HG03571 (cell line): ENCODE measurements at regions not wholly inside any gene's neighbourhood (a gene's known extent, or its start where the extent isn't known, plus 50 kb on each side); places are given as distances from the start of the nearest gene placed in this dataset.

Experiments
- ATAC-seq: cut with Tn5 transposase; IDR thresholded peaks from one replicate; pipeline ENCODE4 v1.9.1; 2021; ENCODE audit not compliant: unreplicated experiment

DNA sequence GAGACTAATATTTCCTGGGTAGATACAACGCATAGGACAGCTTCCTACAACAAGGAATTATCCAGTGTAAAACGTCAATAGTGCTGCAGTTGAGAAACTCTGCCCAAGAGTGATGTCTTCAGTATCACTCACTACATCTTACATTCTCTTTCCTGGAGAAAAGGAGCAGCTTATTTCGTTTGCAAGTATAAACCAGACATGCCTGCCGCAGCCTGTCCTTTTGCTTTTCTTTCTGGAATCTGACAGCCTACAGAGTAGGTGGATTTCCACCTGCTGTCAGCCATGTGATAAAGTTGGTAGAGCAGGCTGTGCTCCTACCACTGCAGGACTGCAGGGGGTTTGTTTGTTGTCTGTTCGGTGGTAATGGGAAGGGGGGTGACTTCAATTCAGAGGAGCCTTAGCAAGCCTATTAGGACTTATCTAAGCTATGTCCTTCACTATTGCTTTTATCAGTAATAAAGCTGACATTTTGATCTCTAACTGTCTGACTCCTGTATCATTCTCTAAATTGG lies 439.1 kb downstream of the GRB14 start:
- no peak for ATAC-seq

DNA sequence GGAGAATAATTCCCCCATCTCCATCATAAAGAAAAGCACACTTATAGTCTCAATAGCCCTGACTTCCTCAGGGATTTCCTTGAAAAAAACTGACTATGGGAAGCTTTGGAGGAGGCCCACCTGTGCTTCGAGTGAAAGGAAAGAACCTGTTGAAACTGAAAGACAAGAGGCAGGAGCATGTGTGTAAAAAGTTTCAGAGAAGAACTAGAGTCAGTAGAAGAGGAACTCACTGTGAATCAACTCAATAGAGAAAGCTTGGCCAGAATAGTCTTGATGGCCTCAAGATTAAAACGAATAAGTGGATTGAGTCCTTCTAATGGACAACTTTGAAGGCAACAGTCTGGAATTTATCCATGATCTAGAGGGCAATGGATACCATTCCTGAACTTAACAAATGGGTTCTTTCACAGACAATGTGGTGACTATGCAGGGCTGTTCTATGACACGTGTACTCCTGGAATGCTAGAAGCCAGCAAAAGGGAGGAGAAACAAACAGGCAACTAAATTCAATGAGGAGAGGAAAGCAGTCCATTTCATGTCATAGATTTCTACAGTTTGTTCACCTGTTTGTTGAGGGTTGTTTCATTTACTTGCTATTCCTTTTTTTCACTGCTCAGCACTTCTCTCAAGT lies 442.3 kb downstream of the GRB14 start:
- ATAC-seq, result no peak

DNA sequence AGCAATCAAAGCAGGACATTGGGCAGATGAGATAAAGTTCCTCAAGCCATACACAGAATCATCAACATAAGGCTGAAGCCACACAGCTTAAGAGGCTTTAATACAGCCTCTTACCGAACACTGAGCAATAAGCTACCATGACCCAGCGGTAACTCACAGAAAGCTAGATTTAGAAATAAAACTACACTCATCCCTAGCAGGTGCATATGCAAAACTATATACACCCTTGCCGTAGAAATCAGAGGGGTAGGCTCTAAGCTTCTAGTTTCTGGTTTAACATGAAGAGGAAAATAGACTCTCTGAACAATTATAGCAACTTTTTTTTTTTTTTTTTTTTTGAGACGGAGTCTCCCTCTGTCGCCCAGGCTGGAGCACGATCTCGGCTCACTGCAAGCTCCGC lies 428.8 kb upstream of the FIGN start:
- no peak for ATAC-seq

DNA sequence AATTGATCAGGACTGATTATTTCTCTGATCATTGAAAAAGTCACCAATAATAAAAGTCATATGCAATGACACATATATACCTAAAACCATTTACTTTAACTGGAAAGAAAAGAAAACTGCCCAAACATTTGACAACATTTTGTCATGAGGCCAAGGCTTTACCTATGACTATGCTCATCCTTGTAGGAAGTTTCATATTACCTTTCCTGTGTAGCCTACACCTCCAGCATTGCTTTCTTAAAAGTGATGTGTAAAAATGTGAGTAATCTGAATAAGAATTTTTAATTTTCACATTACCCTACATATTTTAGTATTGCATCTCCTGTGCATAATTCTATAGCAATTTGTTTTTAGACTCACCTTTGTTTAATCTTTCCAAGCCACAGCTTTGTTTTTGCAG lies 419.8 kb upstream of the FIGN start:
- no peak for ATAC-seq

DNA sequence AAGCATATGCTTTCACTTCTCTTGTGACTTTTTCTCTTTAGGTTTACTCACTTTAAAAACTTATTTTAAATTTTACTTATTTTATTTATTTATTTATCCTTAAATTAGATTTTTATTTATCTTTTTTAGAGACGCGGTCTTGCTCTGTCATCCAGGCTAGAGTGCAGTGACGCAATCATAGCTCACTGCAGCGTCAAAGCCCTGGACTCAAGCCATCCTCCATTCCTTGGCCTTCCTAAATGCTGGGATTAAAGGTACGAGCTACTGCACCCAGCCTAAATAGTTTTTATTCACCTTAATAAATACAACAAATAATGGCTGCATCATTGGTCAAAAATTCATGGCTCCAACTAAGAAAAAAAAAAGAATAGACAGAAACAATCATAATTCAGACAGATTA lies 415.7 kb upstream of the FIGN start:
- no peak for ATAC-seq

DNA sequence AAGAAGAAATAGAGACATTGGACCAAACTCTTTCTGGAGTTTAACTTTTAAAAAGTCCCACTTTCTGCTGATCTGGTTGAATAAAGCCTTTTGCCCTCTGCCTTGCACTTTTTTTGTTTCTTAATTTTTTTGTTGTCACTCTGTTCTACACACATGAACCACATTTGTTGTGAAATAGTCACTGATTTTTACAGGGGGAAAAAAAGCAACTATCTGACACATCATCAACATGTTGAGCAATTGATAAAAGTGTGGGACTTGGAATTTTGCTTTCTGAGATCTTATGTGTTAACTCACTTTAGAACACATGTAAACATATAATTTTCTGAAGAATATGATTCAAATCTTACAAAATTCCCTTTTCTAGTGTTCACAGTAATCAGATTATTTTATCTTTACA lies 414.8 kb upstream of the FIGN start:
- ATAC-seq, result no peak

DNA sequence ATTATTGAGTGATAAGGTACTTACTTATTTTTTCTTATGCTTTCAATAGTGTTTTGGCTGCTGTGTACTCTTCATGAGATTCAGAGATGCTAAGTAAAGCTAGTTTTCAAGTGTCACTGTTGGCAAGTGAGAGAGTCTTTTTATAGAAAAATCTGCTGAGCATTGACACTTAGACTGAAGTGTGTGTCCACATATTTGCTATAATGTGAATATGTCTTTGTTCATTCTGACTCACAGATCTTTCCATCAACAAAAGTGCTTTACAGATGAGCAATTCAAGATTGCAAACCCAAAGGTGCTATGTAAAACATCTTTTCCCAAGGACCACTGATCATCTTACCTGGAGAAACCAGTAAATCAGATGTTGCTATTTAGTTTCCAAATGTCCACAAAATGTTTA lies 410.6 kb upstream of the FIGN start:
- ATAC-seq, result no peak

DNA sequence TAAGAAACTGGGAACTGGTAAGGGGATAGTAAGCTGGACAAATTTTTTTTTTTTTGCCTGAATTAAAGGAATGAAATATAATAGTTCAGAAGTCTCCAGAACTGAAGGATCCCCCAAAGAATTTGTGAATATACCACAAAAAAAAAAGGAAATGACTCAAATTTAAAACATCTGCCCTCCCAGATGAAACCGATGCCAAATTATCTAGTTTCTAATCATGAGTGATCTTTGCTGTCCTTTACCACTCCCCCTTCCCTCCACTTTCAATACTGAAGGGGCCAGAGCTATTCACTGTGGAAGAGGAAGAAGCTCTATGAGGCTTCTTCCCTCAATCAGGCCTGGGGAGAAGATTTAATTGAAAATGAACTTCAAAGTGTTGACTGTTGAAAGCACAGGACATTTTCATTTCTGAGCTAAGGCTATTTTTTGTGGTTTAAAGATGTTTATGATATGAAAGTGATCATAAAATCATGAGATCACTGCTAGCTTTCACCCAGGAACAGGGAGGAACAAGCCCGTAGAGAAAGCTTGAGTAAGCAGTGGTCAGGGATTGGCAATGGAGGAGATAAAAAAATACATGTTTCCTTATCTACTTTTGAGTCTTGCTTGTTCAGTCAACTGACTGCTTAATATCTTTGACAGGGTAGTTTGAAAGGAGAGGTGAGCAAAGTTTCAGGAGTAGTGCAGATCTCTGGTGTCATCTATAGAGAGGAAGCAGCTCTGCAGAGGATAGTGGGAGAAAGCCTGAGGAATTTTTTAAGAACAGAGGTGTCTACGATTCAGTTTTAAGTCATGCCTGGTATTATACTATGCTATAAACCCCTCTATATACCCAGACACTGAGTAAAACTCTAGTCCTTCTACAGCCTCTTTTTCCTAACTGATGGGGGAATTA lies 409.5 kb upstream of the FIGN start:
- ATAC-seq, result no peak

DNA sequence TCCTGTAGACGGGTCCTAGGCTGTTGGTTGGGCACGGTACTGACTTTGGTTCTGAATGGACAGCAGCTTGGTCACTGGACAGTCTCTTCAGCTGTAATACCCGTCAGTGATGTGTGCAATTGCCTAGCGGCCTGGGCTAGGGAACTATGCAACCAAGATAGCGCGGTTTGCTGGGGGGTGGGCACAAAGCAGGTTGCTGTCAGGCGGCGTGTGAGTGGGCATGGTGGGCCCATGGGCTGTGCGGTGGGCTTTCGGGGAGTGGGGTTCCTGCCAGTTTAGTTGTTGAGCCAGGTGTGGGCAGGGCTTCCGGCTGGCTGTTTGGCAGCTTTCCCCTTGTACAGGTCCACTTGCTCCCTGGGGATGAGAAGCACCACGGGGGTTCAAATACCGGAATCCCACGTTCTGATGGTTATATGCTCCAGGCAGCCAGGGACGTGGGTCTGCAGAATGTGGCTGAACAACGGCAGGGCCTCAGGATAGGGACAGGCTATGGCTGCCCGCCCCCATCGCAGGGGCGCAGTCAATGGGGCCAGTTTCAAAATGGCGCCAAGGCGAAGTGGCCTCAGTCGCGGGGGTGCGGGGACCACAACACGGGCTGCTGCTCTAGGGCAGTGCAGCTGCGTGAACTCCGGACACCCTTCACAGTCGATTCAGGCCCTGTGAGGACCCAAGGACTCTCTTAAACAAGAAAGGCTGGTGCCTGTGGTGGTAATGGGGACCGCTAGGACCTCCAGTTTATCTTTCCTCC lies 407.5 kb upstream of the FIGN start:
- ATAC-seq, result no peak

DNA sequence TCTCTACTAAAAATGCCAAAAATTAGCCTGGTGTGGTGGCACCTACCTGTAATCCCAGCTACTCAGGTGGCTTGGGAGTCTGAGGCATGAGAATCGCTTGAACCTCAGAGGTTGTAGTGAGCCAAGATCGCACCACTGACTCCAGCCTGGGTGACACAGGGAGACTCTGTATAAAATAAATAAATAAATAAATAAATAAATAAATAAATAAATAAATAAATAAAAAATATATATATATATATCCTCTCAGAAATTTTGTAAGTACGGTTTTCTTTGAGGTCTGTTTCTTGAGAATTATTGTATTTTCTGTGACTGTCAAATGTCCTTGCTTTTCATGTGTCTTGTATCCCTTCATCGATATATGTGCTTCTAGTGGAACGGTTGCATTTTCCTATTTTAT lies 406.9 kb upstream of the FIGN start:
- ATAC-seq, result no peak

DNA sequence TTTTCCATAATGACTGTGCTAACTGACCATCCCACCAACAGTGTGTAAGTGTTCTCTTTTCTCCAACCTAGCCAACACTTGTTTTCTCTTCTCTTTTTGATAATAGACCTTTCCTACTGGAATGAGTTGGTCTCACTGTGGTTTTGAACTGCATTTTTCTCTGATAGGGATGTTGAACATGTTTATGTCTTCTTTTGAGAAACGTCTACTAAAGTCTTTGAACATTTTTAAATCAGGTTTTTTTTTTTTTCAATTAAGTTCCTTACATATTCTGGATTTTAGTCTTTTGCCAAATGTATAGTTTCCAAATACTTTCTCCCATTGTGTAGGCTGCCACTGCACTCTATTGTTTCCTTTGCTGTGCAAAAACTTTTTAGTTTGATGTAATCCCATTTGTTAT lies 405.5 kb upstream of the FIGN start:
- no peak for ATAC-seq

DNA sequence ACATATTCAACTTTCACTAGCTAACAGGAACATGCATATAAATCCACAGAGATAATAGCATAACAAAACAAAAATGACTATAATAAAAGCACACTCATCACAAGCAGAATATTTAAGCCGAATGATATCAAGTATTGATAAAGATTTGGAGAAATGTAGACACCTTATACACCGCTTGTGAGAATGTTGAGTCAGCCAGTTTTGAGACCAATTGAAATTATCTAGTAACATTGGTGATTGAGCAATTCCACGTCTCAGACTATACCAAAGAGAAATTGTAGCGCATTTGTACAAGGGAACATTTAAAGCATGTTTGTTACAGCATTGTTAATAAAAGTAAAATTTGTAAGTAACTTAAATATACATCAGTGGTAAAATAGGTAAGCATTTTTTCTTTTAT lies 402.9 kb upstream of the FIGN start:
- no peak for ATAC-seq

DNA sequence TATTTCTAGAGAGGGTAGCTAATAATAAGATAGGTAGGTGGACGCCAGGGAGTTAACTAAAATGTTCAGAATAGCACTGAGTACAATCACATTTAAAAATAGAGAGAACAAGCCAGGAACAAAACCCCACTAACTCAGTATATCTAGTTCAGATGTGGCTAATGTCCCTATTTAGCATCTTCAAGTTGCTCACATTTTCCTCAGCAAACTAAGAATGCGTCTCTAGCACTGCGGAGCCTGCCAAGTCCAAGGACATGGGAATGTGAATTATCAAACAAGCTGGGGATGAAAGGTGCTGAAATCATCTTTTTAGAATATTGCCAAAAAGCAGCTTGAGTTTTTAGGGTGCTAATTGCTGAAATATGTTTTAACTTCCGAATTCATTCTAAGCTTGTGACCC lies 398.5 kb upstream of the FIGN start:
- ATAC-seq, result no peak

DNA sequence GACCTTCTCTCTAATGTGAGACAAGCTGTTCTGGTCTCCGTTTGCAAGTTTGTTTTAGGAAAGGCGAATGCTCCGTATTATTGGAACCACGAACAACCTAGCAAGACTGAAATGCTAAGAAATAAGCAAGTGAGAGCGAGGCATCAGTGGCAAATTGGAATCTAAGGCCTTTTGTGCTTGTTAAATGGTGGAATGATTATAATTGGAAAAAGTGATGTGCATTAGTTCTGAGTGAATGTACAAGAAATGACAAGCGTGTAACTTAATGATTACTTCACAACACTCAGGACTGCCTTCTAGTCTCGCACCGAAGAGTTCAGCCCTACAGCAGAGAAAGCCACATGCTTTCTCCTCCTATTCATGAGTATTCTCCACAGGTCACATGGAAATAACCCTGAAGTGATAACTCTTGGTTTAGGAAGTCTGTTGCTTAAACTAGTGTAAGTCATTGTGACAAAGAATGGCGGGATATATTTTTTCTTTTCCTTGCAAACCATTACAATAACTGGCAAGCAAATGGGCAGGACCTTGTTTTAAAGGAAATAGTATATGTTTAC lies 392.2 kb upstream of the FIGN start:
- no peak for ATAC-seq

DNA sequence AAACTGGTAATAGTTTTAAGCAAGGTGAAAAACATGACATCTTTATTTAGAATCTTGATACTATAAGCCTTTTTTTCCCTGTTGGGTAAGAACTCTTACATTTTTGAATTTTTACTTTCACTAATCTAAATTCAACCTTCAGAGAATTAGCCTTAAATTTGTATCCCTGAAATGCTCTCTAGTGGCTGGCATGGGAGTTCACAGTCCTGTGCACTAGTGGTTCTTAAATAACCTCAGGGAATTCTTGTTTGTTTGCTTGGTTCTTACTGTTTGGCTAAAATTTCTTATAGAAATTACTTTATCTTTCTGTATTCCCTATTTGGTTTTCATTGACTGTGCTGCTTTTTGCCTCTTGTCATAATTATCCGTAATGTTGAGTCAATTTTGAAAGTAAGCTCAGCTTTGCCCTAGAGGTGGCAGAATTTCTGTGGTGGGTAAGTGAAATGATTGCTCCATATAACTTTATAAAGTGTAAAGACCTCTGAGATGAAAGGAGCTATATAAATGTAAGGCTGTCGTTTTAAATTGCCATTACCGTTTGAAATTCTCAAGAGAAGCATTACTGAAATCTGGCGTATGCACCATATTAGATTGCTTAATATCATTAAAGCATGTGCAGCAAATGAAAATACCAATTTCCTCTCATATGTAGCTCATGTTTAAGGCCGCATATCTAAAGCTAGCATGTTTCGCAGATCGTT lies 391.3 kb upstream of the FIGN start:
- ATAC-seq, result no peak

DNA sequence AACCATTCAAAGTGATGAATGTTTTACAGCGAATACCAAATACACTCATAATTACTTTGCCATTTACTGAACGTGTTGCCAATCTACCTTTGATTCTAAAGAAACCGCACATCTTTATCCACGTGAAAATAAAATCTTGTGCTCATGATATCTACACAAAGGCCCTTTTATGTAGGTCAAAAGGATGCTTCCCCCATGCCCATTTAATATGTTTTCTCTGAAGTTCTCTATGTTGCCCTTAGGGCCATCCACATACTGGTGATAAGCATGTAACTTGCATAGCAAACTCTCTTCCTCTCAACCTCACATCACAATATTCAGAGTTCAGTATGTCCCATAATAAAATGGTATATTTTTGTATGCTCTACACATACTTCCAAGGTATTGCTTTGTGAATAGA lies 380.0 kb upstream of the FIGN start:
- no peak for ATAC-seq

DNA sequence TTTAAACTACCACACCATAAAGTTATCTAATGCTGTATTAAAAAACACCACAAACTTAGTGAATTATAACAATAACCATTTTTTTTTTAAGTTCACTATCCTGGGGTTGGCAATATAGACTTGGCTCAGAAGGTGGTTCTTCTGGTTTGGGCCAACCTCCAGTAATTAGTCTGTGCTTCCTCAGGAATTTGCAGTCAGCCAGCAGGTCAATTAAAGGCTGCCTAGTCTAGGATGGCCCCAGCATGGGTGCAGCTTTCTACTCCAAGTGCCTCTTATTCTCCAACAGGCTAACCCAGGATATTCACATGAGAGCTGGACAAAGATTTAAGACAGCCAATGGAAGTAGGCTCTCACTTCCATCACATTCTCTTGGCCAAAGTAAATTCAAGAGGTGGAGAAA lies 379.1 kb upstream of the FIGN start:
- ATAC-seq, result no peak

DNA sequence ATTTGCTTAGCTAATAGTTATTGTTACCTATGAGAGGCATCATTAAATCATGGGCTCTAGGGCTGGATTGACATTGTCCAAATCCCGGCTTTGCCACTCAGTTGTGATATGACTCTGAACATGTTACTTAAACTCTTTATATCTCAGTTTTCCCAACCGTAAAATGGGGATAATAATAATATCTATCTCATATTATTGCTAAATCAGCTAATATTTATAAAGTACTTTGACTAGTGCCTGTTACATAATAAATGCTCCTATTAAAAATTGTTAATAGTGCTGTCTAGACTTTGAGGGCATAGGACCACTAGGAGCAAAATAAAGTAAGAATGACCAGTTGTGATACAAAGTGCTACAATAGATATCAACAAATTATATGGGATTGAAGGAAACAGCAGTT lies 376.3 kb upstream of the FIGN start:
- no peak for ATAC-seq

DNA sequence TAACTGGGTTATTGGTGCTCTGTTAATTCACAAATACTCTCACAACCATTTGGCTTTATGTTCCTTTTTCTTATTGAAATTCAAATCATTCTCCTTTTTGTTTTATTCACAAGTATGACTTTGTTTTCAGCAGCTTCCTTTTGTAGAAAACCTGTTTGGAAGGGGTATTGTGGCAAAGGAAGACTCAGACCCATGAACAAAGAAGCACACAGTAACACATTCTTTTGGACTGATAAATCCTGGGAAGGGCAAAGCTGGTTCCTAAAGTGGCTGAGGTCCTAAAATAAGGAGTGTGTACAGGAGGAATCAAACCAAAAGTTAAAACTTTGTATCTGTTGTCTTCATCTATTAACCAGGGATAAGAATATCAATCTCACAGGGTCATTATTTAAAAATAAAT lies 374.7 kb upstream of the FIGN start:
- ATAC-seq, result no peak

DNA sequence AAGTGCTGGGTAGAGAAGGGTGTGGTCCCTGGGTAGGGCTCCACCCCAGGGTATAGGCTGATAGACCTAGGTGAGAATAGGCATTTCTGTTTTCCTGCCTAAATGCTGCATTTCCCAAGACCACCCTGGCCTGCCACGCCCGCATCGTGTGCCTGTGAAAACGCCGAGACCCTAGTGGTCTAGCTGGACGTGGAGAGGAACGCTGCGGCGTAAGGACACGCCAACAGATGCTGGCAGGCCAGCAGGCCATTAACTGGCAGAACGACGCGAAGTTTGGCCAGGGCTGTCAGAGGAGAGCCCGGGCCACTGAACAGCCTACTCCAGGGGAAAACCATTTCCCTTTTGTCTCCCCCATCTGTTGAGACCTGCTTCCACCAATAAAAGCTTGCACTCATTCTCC lies 373.2 kb upstream of the FIGN start:
- ATAC-seq, result no peak

DNA sequence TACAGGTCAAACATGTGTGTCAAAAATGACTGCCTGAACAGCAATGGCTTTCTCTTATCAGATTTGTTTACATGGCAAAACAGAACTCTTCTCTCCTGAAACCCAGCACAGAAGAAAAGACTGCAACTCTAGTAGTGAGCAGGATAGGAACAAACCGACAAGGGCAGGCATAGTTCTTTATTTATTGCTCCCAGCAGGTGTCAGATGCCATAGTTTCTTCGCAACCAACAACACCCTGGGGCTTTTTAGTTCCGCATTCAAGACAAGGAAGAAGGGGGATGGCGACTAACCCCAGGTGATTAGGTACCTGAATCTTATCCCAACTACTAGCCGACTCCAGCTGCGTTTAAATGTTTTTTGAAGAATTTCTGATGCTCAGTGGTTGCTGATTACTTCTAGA lies 367.5 kb upstream of the FIGN start:
- ATAC-seq, result no peak
